B cell (primary cell): ENCODE measurements at regions not wholly inside any gene's neighbourhood (a gene's known extent, or its start where the extent isn't known, plus 50 kb on each side); places are given as distances from the start of the nearest gene placed in this dataset.

Experiments used
- ATAC-seq: fragments of 200-7000 bp; cut with Tn5 transposase; one replicate; pipeline ENCODE4 v1.10.0; 2021; ENCODE audit warnings: low read depth, mild to moderate bottlenecking, moderate number of reproducible peaks, moderate library complexity
- CTCF ChIA-PET: fragments of 350-600 bp; sonication (Branson Sonifier 250); formaldehyde crosslinking; loops from one replicate; lab custom pipeline; 2021; ENCODE audit warnings: antibody characterized with exemption, inconsistent platforms; lab: Charles Lee
- POLR2A ChIA-PET: fragments of 350-600 bp; sonication (Branson Sonifier 250); formaldehyde crosslinking; loops from one replicate; lab custom pipeline; 2021; ENCODE audit warnings: antibody characterized with exemption; lab: Charles Lee
- DNase-seq: peaks from one replicate; pipeline ENCODE4 v3.0.0; 2013
- H2AFZ ChIP-seq: 2 replicates; pipeline ENCODE4 v1.6.1; 2012; ENCODE audit warnings: mild to moderate bottlenecking, low read depth, low read length; ENCODE audit not compliant: insufficient read depth, poor library complexity, severe bottlenecking
- H3K27ac ChIP-seq, 2 donors: 1 replicate in 1 of 2; 2 replicates in 1 of 2; pipeline ENCODE4 v1.5.1; 2012 to 2013; ENCODE audit warnings: low read length in 2 of 2, mild to moderate bottlenecking in 2 of 2, moderate library complexity in 1 of 2
- H3K27me3 ChIP-seq, 4 experiments: fragments of 200-600 bp in 1 of 4; sonication (generic) in 1 of 4; replicated peaks in 1 of 4; 1 replicate in 2 of 4; 2 replicates in 2 of 4; pipeline versions ENCODE4 v1.6.1 to v1.7.0; 2013 to 2016; ENCODE audit warnings: low read length in 3 of 4, mild to moderate bottlenecking in 2 of 4, mixed read lengths in 1 of 4, moderate library complexity in 1 of 4; ENCODE audit not compliant: insufficient read depth in 4 of 4, control insufficient read depth in 3 of 4; ENCODE audit errors: control extremely low read depth in 1 of 4
- H3K36me3 ChIP-seq, 2 experiments: replicated peaks in 1 of 2; 1 replicate in 1 of 2; 2 replicates in 1 of 2; pipeline versions ENCODE4 v1.6.1 to v1.7.1; 2013; ENCODE audit warnings: low read length in 1 of 2; ENCODE audit not compliant: insufficient read depth in 2 of 2, control insufficient read depth in 1 of 2; ENCODE audit errors: control extremely low read depth in 1 of 2, extremely low read depth in 1 of 2
- H3K4me1 ChIP-seq, 2 donors: fragments of 200-600 bp in 1 of 2; sonication (generic) in 1 of 2; 1 replicate in 1 of 2; 2 replicates in 1 of 2; pipeline versions ENCODE4 v1.5.1 to v1.6.1; 2013 to 2017; ENCODE audit warnings: low read length in 2 of 2; ENCODE audit not compliant: control insufficient read depth in 2 of 2, insufficient read depth in 2 of 2
- H3K4me2 ChIP-seq: replicated peaks from 2 replicates; pipeline ENCODE3; 2012; ENCODE audit warnings: mild to moderate bottlenecking, low read depth, low read length; ENCODE audit not compliant: poor library complexity, severe bottlenecking
- H3K4me3 ChIP-seq, 5 experiments: fragments of 200-600 bp in 1 of 5; sonication (generic) in 1 of 5; 1 replicate in 3 of 5; 2 replicates in 2 of 5; pipeline versions ENCODE4 v1.5.1 to v1.7.0; 2011 to 2016; ENCODE audit warnings: low read length in 4 of 5, mild to moderate bottlenecking in 4 of 5, low read depth in 2 of 5, control low read depth in 1 of 5, moderate library complexity in 1 of 5; ENCODE audit not compliant: insufficient read depth in 1 of 5; ENCODE audit errors: control extremely low read depth in 1 of 5, extremely low read depth in 1 of 5
- H3K79me2 ChIP-seq: fragments of 200-600 bp; sonication (generic); one replicate; pipeline ENCODE4 v1.6.0; 2016; ENCODE audit warnings: low read length; ENCODE audit not compliant: control insufficient read depth, insufficient read depth
- H3K9ac ChIP-seq: fragments of 200-600 bp; sonication (generic); 2 replicates; pipeline ENCODE4 v1.6.1; 2017; ENCODE audit warnings: mild to moderate bottlenecking, low read length, moderate library complexity
- H3K9me3 ChIP-seq, 3 donors: one replicate each; pipeline versions ENCODE4 v1.6.1 to v1.7.1; 2013; ENCODE audit warnings: low read length in 2 of 3; ENCODE audit not compliant: control insufficient read depth in 2 of 3, insufficient read depth in 1 of 3; ENCODE audit errors: control extremely low read depth in 1 of 3
- H4K20me1 ChIP-seq: 2 replicates; pipeline ENCODE4 v1.6.0; 2012; ENCODE audit warnings: mild to moderate bottlenecking, low read length; ENCODE audit not compliant: insufficient read depth, control insufficient read depth, poor library complexity, severe bottlenecking
- H3K27ac Mint-ChIP-seq: one replicate; pipeline ENCODE4 v1.8.0; 2021; ENCODE audit warnings: mixed read lengths
- H3K27me3 Mint-ChIP-seq: one replicate; pipeline ENCODE4 v1.8.0; 2021; ENCODE audit warnings: mixed read lengths
- H3K4me1 Mint-ChIP-seq: one replicate; pipeline ENCODE4 v1.8.0; 2021; ENCODE audit warnings: mixed read lengths
- H3K4me3 Mint-ChIP-seq: one replicate; pipeline ENCODE4 v1.8.0; 2021; ENCODE audit warnings: mixed read lengths
- H3K9me3 Mint-ChIP-seq: one replicate; pipeline ENCODE4 v1.8.0; 2022; ENCODE audit warnings: mixed read lengths; ENCODE audit not compliant: insufficient read depth
- EZH2 ChIP-seq: IDR thresholded peaks from 2 replicates; pipeline ENCODE4 v1.6.1; 2012; ENCODE audit warnings: borderline replicate concordance, low read depth, mild to moderate bottlenecking, moderate library complexity, low read length; ENCODE audit not compliant: insufficient read depth, poor library complexity, severe bottlenecking
- WGBS: methylation state at CpG from one replicate; pipeline ENCODE4 v1.1.5; 2013; ENCODE audit warnings: missing lambda C conversion rate; ENCODE audit not compliant: insufficient coverage; 5-methylcytosine and 5-hydroxymethylcytosine counted together
- intact Hi-C: fragments of 100-400 bp; cut with micrococcal nuclease; formaldehyde crosslinking; loops from one replicate; pipeline ENCODE4 v1.10.0; 2022
- TF ChIP-seq, protein P1 (sequence below): fragments of 200-600 bp; IDR thresholded peaks from one replicate; pipeline ENCODE4 v1.8.0; 2022; ENCODE audit warnings: antibody characterized with exemption, mild to moderate bottlenecking

DNA sequence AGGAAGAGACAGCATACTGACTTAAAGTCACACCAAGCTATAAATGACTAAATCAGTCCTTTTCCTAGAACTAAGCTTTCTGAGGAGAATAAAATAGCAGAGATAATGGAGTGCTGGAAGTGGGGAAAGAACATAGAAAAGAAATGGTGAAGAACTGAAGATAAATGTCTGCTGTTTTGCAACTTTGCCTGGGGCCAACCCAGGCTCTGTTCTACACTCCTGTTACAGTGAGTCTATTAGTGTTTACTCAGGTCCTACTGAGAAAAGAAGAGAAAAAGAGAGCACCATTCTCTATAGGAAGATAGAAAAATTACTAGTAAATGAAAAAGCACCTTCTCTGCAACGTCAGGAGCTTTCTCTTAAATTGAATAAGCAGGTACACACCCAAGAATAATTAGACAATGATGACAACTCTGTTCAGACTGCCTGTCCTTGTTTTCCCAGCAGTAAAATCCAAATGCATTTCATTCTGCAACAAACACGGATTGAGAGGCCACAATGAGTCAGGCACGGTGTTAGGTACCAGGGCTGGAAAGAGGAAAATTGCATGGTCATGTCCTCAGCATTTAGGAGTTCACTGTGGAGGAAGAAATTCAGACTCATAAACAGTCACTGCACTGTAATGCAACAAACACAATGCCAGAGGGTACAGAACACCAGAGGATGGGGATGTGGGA, 139.4 kb upstream of the CAMK1G start:
- Mint-ChIP-seq H3K4me3 (no peak overlapping the region), H3K4me1 (no peaks in the 10 kb centered on the region), H3K9me3 (peaks cover 4% of the 10 kb centered on the region), H3K27ac (no peak overlapping the region), H3K27me3 (peaks cover 4% of the 10 kb centered on the region)
- Histone ChIP-seq H3K9me3 (peaks cover 0 to 5% (median 4%) of the 10 kb centered on the region in 3 donors), H3K27ac (no peak overlapping the region), H2AFZ (no peak overlapping the region), H3K4me2 (no peak overlapping the region), H3K9ac (no peak overlapping the region), H3K27me3 (no peaks in the 10 kb centered on the region), H4K20me1 (no peaks in the 10 kb centered on the region), H3K4me3 (no peak overlapping the region), H3K4me1 (no peaks in the 10 kb centered on the region), H3K79me2 (no peaks in the 10 kb centered on the region), H3K36me3 (no peaks in the 10 kb centered on the region)
- WGBS: no CpG with 5 or more reads among the region's 3 CpGs
- intact Hi-C loops: no loop called here
- ChIA-PET CTCF (no interaction called here), POLR2A (no interaction called here)
- DNase-seq (no peak), ATAC-seq (no peak)
- TF ChIP-seq, protein P1, sequence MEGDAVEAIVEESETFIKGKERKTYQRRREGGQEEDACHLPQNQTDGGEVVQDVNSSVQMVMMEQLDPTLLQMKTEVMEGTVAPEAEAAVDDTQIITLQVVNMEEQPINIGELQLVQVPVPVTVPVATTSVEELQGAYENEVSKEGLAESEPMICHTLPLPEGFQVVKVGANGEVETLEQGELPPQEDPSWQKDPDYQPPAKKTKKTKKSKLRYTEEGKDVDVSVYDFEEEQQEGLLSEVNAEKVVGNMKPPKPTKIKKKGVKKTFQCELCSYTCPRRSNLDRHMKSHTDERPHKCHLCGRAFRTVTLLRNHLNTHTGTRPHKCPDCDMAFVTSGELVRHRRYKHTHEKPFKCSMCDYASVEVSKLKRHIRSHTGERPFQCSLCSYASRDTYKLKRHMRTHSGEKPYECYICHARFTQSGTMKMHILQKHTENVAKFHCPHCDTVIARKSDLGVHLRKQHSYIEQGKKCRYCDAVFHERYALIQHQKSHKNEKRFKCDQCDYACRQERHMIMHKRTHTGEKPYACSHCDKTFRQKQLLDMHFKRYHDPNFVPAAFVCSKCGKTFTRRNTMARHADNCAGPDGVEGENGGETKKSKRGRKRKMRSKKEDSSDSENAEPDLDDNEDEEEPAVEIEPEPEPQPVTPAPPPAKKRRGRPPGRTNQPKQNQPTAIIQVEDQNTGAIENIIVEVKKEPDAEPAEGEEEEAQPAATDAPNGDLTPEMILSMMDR: no peak
- TF ChIP-seq EZH2: no peak

DNA sequence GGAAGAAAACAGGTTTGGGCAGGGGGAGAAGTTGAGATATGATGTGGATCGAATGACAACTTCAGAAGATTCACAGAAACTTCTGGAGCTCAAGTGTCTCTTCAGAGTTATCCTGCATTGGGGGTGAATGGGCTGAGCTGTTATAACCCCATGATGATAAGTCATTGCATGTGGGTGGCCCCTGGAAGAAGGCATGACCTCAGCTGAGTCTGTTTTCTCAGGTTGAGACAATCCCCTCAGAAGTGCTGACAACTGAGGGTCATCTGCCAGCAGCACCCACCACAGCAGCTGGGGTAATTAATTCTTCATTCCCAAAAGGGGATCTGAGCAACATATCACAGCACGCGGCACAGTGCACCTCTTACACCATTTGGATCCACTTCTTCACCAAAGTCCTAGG, 138.6 kb upstream of the CAMK1G start:
- CTCF ChIA-PET: no interaction called here
- Mint-ChIP-seq H3K27me3 (peaks cover 2% of the 10 kb centered on the region), H3K4me1 (no peaks in the 10 kb centered on the region), H3K9me3 (peaks cover 2% of the 10 kb centered on the region), H3K4me3 (no peak overlapping the region), H3K27ac (no peak overlapping the region)
- peaks cover 0 to 4% (median 1%) of the 10 kb centered on the region in 3 donors for H3K9me3 ChIP-seq
- POLR2A ChIA-PET: no interaction called here
- H2AFZ ChIP-seq: no peak overlapping the region
- intact Hi-C loops: no loop called here
- WGBS: 50% methylated on average over 1 of the region's 3 CpGs
- no peak overlapping the region for H3K27ac ChIP-seq
- H3K27me3 ChIP-seq: no peaks in the 10 kb centered on the region
- no peak for DNase-seq
- H3K4me3 ChIP-seq: no peak overlapping the region
- no peak overlapping the region for H3K9ac ChIP-seq
- H3K36me3 ChIP-seq: no peaks in the 10 kb centered on the region
- no peak for ATAC-seq
- no peaks in the 10 kb centered on the region for H4K20me1 ChIP-seq
- no peak for TF ChIP-seq EZH2
- TF ChIP-seq, protein P1: no peak
- H3K4me1 ChIP-seq: no peaks in the 10 kb centered on the region
- H3K4me2 ChIP-seq: no peak overlapping the region
- H3K79me2 ChIP-seq: no peaks in the 10 kb centered on the region
